Natural killer cell (primary cell): ENCODE measurements at regions not wholly inside any gene's neighbourhood (a gene's known extent, or its start where the extent isn't known, plus 50 kb on each side); places are given as distances from the start of the nearest gene placed in this dataset.

Experiments used
- ATAC-seq, 3 donors: fragments of 150-1000 bp in 2 of 3; fragments of 200-7000 bp in 1 of 3; cut with Tn5 transposase; 1 replicate in 1 of 3; 2 replicates in 2 of 3; pipeline ENCODE4 v1.10.0; 2021; ENCODE audit warnings: mild to moderate bottlenecking in 2 of 3, moderate library complexity in 2 of 3
- DNase-seq, 2 donors: peaks; one replicate each; pipeline versions ENCODE4 v3.0.0 to v3.0.0-alpha.2; 2013 to 2021; ENCODE audit warnings: mixed read lengths in 1 of 2
- H3K27ac ChIP-seq: one replicate; pipeline ENCODE4 v1.5.1; 2013; ENCODE audit warnings: mild to moderate bottlenecking, low read length
- H3K27me3 ChIP-seq: one replicate; pipeline ENCODE4 v1.6.1; 2013; ENCODE audit warnings: low read length; ENCODE audit not compliant: control insufficient read depth, insufficient read depth
- H3K36me3 ChIP-seq: one replicate; pipeline ENCODE4 v1.6.1; 2013; ENCODE audit warnings: low read length; ENCODE audit not compliant: control insufficient read depth, insufficient read depth
- H3K4me1 ChIP-seq: one replicate; pipeline ENCODE4 v1.6.1; 2013; ENCODE audit warnings: low read length; ENCODE audit not compliant: control insufficient read depth, insufficient read depth
- H3K4me3 ChIP-seq: one replicate; pipeline ENCODE4 v1.5.1; 2013; ENCODE audit warnings: low read length
- H3K9me3 ChIP-seq: one replicate; pipeline ENCODE4 v1.6.1; 2013; ENCODE audit warnings: low read length; ENCODE audit not compliant: control insufficient read depth, insufficient read depth
- H3K27ac Mint-ChIP-seq, 2 donors: one replicate each; pipeline ENCODE4 v1.8.0; 2022; ENCODE audit warnings: mild to moderate bottlenecking in 2 of 2, mixed read lengths in 2 of 2, moderate library complexity in 1 of 2
- H3K27me3 Mint-ChIP-seq, 2 donors: one replicate each; pipeline ENCODE4 v1.8.0; 2022; ENCODE audit warnings: low read depth in 2 of 2, mixed read lengths in 2 of 2
- H3K36me3 Mint-ChIP-seq: one replicate; pipeline ENCODE4 v1.8.0; 2022; ENCODE audit warnings: mixed read lengths
- H3K4me1 Mint-ChIP-seq, 2 donors: one replicate each; pipeline ENCODE4 v1.8.0; 2022; ENCODE audit warnings: mixed read lengths in 2 of 2
- H3K4me3 Mint-ChIP-seq: one replicate; pipeline ENCODE4 v1.8.0; 2022; ENCODE audit warnings: mild to moderate bottlenecking, moderate library complexity, mixed read lengths
- H3K9me3 Mint-ChIP-seq, 2 donors: one replicate each; pipeline ENCODE4 v1.8.0; 2022; ENCODE audit warnings: mixed read lengths in 2 of 2
- CTCF ChIP-seq: fragments of 200-600 bp; IDR thresholded peaks from one replicate; pipeline ENCODE4 v1.8.0; 2022; ENCODE audit warnings: antibody characterized with exemption
- WGBS: methylation state at CpG from one replicate; pipeline ENCODE4 v1.1.7; 2013; ENCODE audit warnings: missing lambda C conversion rate; ENCODE audit not compliant: insufficient coverage; 5-methylcytosine and 5-hydroxymethylcytosine counted together
- intact Hi-C: fragments of 100-400 bp; cut with micrococcal nuclease; formaldehyde crosslinking; loops from one replicate; pipeline ENCODE4 v1.14.2; 2022

GRCh38 chr3:82274897-82275296 is 513.5 kb upstream of the GBE1 start:
- Histone ChIP-seq H3K9me3 (peaks cover 3% of the 10 kb centered on the region), H3K4me3 (no peak overlapping the region), H3K4me1 (no peaks in the 10 kb centered on the region), H3K27me3 (no peaks in the 10 kb centered on the region), H3K27ac (no peak overlapping the region), H3K36me3 (no peaks in the 10 kb centered on the region)
- TF ChIP-seq CTCF = no peak
- ATAC-seq (no peak), DNase-seq (no peak)
- intact Hi-C loops = no loop called here
- H3K27me3 Mint-ChIP-seq = no peaks in the 10 kb centered on the region
- H3K27ac Mint-ChIP-seq = no peak overlapping the region
- peaks cover 22 to 26% of the 10 kb centered on the region in 2 donors for H3K9me3 Mint-ChIP-seq
- no peaks in the 10 kb centered on the region for H3K4me1 Mint-ChIP-seq
- H3K4me3 Mint-ChIP-seq = no peak overlapping the region
- H3K36me3 Mint-ChIP-seq = peaks cover 12% of the 10 kb centered on the region

- H3K27ac Mint-ChIP-seq = no peak overlapping the region
- Histone ChIP-seq H3K9me3 (no peaks in the 10 kb centered on the region), H3K27me3 (no peaks in the 10 kb centered on the region), H3K27ac (no peak overlapping the region), H3K4me1 (no peaks in the 10 kb centered on the region), H3K36me3 (no peaks in the 10 kb centered on the region), H3K4me3 (no peak overlapping the region)
- no peak for TF ChIP-seq CTCF
- H3K36me3 Mint-ChIP-seq = peaks cover under 1% of the 10 kb centered on the region
- intact Hi-C loops = no loop called here
- H3K4me3 Mint-ChIP-seq = no peak overlapping the region
- no peaks in the 10 kb centered on the region for H3K27me3 Mint-ChIP-seq
- H3K9me3 Mint-ChIP-seq = peaks cover 22 to 30% of the 10 kb centered on the region in 2 donors
- no peak for ATAC-seq
- H3K4me1 Mint-ChIP-seq = no peaks in the 10 kb centered on the region
- no peak for DNase-seq
These were observed 504.3 kb upstream of the GBE1 start for GRCh38 chr3:82265747-82266146.

- Mint-ChIP-seq H3K4me3 (no peak overlapping the region), H3K4me1 (no peaks in the 10 kb centered on the region), H3K27ac (no peak overlapping the region), H3K27me3 (no peaks in the 10 kb centered on the region), H3K36me3 (no peaks in the 10 kb centered on the region), H3K9me3 (peaks cover 10 to 20% of the 10 kb centered on the region in 2 donors)
- no peak for DNase-seq
- no peaks in the 10 kb centered on the region for H3K36me3 ChIP-seq
- no peak for ATAC-seq
- intact Hi-C loops = no loop called here
- H3K27me3 ChIP-seq = no peaks in the 10 kb centered on the region
- no peaks in the 10 kb centered on the region for H3K4me1 ChIP-seq
- no peak for TF ChIP-seq CTCF
- H3K4me3 ChIP-seq = no peak overlapping the region
- no peaks in the 10 kb centered on the region for H3K9me3 ChIP-seq
- WGBS = no CpG with 5 or more reads among the region's 1 CpG
- H3K27ac ChIP-seq = no peak overlapping the region
These were observed 500.7 kb upstream of the GBE1 start for GRCh38 chr3:82262193-82262592.

GRCh38 chr3:82261637-82262036 is 500.2 kb upstream of the GBE1 start:
- H3K4me3 Mint-ChIP-seq = no peak overlapping the region
- no peaks in the 10 kb centered on the region for H3K36me3 ChIP-seq
- H3K27ac ChIP-seq = no peak overlapping the region
- no peaks in the 10 kb centered on the region for H3K4me1 Mint-ChIP-seq
- no peaks in the 10 kb centered on the region for H3K27me3 ChIP-seq
- no peak for ATAC-seq
- no peaks in the 10 kb centered on the region for H3K36me3 Mint-ChIP-seq
- no peak for TF ChIP-seq CTCF
- no peak overlapping the region for H3K4me3 ChIP-seq
- no peaks in the 10 kb centered on the region for H3K4me1 ChIP-seq
- H3K9me3 ChIP-seq = no peaks in the 10 kb centered on the region
- intact Hi-C loops = no loop called here
- H3K27me3 Mint-ChIP-seq = no peaks in the 10 kb centered on the region
- no peak overlapping the region for H3K27ac Mint-ChIP-seq
- DNase-seq = no peak
- H3K9me3 Mint-ChIP-seq = peaks cover 10 to 21% of the 10 kb centered on the region in 2 donors
